Left colon (tissue), 2 donors: ENCODE measurements at regions not wholly inside any gene's neighbourhood (a gene's known extent, or its start where the extent isn't known, plus 50 kb on each side); places are given as distances from the start of the nearest gene placed in this dataset.
"Not testable (repeated sequence)": the region's sequence is repeated elsewhere in the genome, so short reads cannot be mapped to it uniquely, and the experiment has no call there.

ENCODE experiments used
- ATAC-seq: fragments of 200-7000 bp; cut with Tn5 transposase; one replicate; pipeline ENCODE4 v1.9.1; 2020; ENCODE audit warnings: mild to moderate bottlenecking, moderate library complexity
- DNase-seq, 2 donors: peaks; one replicate each; pipeline ENCODE4 v3.0.0-alpha.2; 2020
- intact Hi-C, 2 donors: fragments of 100-400 bp; cut with DNase I in 1 of 2; cut with micrococcal nuclease in 1 of 2; formaldehyde crosslinking; loops; one replicate each; pipeline versions ENCODE4 v1.11.2 to v1.14.0; 2022; cut with DNase I, micrococcal nuclease
- donor health status: DM: no; HTN: no; CAD: no.
- donor health status: DM: yes; HTN: yes; CAD: no.

DNA sequence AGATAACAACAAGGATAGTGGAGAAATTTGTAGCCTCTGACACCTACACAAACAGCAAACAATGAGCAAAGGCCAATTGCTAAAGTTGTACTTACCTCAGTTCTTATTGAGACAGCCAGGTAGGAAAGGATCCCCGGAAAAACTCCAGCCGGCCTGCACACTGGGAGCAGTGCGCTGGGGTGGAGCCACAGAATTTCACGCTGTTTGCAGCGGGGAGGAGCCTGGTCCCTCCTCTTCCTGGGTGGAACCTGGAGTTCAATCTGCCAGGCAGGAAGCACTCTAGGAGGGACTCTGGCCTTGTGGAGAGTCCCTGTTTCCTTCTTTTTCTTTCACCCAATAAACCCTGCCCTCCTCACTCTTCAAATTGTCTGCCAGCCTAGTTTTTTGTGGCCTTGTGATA, 382.6 kb upstream of the TGIF2LX start:
- intact Hi-C loops, DNase-seq: not testable (repeated sequence)

DNA sequence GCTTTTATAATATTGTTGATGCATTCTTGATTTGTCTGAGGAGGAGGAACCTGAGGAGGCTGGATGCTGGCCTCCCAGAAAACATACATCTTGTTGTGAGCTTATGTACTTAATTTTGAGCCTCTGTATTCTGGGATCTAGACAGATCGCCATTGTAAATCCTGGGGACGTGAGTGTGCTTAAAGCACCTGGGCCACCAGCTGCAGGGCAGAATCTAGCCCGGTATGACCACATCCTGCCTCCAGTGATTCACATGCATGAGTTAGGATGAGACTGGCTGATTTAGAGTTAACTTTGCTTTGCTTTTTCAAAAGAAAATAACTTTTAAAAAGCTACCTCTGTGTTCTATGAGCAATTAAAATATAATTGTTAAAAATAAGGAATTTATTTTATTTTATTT, 364.6 kb upstream of the TGIF2LX start:
- DNase-seq, intact Hi-C loops, ATAC-seq: not testable (repeated sequence)

More for the DNA sequence above, 382.6 kb upstream of the TGIF2LX start:
- ATAC-seq, result not testable (repeated sequence)

DNA sequence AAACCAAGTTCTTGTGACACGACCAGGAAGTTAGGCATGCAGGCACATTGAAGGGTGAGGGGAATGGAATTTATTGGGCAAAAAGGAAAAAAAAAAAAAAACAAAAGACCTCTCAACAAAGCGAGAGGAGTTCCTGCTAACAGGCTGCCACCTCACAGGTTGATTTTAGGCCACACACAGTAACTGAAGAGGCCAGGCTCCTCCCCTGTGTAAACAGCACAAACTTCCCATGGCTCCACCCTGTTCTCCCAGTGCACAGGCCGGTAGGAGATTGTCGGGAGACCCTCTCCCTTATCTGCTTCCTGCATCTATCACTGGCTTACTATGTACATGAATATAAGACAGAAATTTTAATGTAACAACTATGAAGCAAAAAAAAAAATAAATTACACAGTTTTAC, 359.6 kb upstream of the TGIF2LX start:
- ATAC-seq, intact Hi-C loops, DNase-seq: not testable (repeated sequence)

DNA sequence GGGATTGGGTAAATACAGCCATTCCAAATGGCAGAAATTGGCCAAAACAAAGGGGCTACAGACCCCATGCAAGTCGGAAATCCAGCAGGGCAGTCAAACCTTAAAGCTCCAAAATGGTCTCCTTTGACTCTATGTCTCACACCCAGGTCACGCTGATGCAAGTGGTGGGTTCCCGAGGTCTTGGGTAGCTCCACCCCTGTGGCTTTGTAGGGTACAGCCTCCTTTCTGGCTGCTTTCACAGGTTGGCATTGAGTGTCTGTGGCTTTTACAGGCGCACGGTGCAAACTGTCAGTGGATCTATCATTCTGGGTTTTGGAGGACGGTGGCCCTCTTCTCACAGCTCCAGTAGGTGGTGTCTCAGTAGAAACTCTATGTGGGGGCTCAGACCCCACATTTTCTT, 358.6 kb upstream of the TGIF2LX start:
- DNase-seq, ATAC-seq, intact Hi-C loops: not testable (repeated sequence)

DNA sequence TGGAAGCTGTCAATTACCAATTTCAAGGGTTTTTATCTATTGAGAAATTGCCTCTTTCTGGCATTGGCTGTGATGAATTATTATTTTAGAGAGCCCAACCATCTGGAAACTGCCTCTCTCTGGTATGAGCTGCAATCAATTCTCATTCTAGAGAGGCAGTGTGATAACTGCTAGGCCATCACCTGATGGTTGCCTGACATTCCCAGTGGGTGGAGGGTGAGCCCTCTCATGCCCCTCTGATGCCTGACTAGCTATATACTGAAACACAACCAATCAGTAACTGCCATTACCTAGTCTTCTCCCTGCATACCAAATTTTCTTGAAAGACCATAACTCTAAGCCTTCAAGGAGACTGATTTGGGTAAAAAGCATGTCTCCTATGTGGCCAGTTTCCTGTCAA, 353.9 kb upstream of the TGIF2LX start:
- intact Hi-C loops, ATAC-seq: not testable (repeated sequence)

DNA sequence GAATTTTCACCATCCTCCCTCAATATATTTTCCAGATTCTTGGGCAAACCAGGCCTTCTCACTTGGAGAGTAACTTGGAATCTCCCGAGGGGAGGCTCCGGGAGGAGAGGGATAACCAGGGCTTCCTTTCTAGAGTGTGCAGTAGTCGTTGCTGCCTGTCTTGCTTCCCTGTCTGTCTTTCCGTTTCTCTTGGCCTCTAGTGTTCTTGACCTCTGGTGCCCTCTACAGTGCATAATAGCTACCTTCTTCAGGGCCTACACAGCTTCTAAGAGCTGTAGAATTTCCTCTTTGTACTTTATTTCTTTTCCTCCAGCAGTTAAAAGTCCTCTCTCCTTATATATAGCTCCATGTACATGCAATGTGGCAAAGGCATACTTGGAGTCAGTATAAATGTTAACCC, 339.8 kb upstream of the TGIF2LX start:
- intact Hi-C loops, ATAC-seq, DNase-seq: not testable (repeated sequence)

More for the DNA sequence above, 353.9 kb upstream of the TGIF2LX start:
- not testable (repeated sequence) for DNase-seq

DNA sequence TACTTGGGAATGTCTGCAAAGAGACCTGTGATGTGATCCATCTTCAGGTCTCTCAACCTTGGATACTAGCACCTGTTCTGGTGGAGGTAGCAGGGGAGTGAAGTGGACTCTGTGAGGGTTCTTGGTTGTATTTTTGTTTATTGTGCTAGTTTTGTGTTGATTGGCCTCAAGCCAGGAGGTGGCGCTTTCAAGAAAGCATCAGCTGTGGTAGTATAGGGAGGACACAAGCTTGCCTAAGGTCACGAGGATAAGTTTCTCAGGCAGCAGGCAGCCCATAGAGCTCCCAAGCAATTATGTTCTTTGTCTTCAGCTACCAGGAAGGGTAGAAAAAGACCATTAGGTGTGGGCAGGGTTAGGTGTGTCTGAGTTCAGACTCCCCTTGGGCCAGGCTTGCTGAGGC, 289.9 kb upstream of the TGIF2LX start:
- ATAC-seq, DNase-seq, intact Hi-C loops: not testable (repeated sequence)

DNA sequence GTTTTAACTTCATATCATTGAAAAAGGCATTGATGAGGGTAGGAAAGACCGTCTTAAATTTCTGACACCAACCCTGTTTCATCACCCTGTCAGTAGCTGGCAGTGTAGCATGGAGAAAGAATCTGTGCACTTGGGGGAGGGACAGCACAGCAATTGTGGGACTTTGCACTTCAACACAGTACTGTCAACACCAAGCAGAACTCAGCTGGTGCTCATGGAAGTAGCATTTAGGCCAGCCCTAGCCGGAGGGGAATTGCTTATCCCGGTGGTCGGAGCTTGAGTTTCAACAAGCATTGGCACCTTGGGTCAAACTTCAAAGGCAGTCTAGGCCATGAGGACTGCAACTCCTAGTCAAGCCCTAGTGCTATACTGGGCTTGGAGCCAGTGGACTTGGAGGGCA, 285.8 kb upstream of the TGIF2LX start:
- DNase-seq, intact Hi-C loops, ATAC-seq: not testable (repeated sequence)

DNA sequence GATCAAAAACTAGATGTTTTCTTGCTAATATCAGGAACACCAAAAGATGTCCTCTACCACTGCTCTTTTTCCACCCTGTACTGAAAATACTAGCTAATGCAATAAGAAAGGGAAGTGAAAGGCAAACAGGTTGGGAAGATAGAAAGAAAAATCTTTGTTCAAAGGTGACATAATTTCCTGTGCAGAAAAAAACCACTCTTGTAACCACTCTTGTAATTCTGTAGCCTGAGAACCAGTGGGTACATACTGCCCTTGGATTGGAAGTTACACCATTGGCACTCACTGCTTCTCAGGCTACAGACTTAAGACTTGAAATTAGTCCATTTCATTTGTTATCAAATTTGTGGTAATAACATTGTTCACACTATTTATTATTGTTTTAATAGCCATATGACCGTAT, 263.0 kb upstream of the TGIF2LX start:
- ATAC-seq, intact Hi-C loops, DNase-seq: not testable (repeated sequence)

DNA sequence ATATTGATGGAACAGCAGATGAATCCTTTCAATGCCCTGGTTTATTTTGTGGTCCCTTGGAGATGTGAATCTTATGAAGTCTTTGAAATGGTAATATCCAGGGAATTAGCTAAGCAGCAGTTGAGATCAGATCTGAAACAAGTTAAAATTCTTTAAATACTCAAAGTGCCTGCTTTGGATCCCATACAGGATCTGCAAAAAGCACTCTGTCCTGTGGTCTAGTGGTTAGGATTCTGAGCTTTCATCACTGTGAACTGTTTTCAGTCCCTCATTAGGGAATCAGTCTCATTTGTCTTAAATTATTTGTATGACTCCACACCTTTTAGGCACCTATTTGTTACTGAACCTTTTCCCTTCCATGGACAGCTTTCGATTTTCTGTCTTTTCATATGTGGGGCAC, 215.2 kb upstream of the TGIF2LX start:
- DNase-seq, ATAC-seq, intact Hi-C loops: not testable (repeated sequence)

DNA sequence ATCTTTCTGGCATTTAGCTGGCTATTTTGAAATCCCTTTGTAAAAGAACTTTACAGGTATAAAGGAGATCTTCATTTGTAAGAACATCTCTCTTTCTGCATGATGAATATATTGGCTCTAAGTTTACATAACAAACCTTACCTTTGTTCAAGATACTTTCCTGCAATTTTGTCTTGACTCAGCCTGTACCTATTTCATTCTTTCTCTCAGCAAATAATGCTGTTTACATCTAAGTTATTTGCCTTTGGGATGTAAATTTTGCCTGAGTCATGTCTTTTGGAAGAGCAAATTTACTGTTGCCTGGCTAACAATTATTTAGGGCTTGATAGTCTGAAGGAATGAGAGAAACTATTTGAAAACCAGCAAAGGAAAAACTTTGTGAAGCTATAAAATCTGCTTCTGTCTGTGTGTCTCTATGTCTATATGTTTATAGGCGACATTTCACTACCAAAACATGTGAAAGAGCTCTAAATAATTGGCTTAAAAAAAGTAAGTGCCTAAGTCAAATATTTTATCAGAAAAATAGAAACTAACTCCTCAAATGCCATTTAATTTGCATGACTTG, 214.3 kb upstream of the TGIF2LX start:
- intact Hi-C loops, ATAC-seq, DNase-seq: not testable (repeated sequence)

DNA sequence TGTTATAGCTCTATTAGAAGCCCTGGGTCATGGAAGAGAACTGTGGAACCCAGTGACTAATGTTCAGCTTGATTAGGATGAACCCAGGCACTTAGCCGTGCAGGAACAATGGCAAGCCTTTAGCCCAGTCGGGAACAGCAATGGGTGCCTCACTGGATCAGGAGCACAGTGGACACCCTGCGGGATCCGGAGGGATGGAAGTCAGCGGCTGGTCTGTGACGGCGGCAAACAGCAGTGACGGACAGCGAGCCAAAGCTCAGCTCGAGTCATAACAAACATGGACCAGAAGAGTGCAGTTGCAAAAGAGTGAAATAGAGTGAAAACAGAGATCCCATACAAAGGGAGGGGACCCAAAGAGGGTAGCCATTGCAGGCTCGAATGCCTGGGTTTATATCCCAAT, 187.3 kb upstream of the TGIF2LX start:
- ATAC-seq, DNase-seq: not testable (repeated sequence)

DNA sequence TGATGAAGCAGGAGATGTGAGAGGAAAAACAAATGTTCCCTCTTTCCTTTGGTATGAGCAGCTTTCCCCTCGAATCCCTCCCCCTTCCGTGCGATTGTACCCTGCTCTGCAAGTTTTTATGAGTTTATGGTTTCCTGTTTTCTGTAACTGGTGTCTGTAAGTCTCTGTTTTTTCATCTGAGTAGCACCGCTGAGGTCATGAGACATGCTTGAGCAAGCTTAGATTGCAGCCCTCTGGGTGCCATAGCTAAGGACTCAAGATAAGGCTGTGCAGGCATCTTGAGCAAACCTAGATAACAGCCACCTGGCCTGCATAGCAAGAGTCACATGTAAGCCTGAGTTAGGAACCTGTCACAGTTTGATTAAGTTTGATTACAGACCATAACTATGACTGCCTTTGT, 165.2 kb upstream of the TGIF2LX start:
- ATAC-seq, intact Hi-C loops, DNase-seq: not testable (repeated sequence)

More for the DNA sequence above, 187.3 kb upstream of the TGIF2LX start:
- intact Hi-C loops, result not testable (repeated sequence)

DNA sequence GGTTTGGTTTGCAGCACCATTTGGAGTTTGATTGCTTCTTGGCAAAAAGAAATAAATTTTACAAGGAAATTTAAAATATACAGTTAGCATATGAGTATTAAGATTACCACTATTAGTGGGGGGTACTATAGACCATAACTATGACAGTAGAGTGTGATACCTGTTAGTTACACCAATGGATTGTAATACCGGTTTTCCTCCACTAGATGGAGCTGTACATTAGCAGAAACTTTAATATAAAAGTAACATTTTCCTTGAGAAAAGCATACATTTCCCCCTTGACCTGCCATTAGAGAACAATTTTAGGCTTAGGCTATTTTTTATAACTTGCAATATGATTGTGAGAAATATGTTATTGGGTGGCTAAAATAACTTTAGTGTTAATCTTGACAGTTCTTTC, 163.9 kb upstream of the TGIF2LX start:
- DNase-seq, ATAC-seq, intact Hi-C loops: not testable (repeated sequence)

DNA sequence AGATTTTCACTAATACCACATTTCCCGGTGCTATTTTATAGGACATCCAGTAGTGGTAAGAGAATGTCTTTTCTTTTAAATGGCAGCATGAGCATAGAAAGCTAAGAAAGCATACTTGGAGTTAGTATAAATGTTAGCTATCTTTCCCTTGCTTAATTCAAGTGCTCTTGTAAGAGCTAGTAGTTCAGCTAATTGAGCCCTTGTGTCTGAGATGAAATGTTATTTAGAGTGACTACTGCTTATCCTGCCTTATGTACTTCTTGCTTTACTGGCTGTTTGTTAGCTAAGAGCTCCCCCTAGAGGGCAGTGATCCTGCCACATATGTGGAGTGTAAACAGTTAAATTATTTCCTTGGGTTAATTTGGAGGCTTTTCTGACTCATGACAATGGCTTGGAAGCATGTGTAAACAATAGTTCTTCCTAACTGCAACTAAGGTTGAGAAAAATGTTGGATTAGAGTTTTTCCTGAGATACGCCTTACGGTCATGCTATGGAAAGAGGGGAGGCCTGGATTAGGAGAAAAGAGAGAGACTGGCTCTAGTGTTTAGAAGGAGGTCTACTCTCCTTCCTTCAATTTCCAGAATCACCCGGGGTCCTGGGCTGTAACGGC, 162.5 kb upstream of the TGIF2LX start:
- intact Hi-C loops, DNase-seq, ATAC-seq: not testable (repeated sequence)

DNA sequence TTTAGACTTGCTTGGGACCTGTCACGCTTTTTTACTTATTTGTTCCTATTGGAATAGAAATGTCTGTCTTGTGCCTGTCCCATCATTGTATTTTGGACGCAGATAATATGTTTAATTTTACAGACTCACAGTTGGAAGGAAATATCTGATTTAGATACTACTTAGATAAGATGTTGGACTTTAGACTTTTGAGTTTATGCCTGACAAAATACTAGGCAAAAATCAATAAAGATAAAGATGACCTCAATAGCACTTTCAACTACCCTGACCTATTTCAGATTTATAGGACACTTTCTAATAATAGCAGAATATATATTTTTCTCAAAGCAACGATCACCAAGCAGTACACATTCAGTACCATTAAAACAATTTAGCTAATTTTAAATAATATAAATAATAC, 150.1 kb upstream of the TGIF2LX start:
- intact Hi-C loops, DNase-seq, ATAC-seq: not testable (repeated sequence)

DNA sequence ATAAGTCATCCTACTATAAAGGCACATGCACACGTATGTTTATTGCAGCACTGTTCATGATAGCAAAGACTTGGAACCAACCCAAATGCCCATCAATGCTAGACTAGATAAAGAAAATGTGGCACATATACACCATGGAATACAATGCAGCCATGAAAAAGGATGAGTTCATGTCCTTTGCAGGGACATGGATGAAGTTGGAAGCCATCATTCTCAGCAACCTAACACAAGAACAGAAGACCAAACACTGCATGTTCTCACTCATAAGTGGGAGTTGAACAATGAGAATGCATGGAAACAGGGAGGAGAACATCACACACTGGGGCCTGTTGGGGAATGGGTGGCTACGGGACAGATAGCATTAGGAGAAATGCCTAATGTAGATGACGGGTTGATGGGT, 110.3 kb upstream of the TGIF2LX start:
- ATAC-seq, intact Hi-C loops, DNase-seq: not testable (repeated sequence)

DNA sequence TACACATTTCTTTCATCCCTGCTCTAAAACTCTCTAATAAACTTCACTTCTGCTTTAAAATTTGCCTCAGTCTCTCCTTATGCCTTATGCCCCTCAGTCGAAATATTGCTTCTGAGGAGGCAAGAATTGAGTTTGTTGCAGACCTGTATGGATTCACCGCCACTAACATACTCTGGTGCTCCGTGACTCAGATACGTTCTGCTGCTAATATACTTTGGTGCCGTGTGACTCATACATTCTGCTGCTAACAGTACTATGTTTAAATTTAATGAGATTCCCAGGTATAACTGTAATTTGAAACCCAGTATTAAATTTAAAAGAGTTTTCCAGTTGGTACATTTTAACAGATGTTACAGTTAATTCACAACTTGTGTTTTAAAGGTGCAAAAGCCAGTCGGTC, 82.0 kb upstream of the TGIF2LX start:
- ATAC-seq, DNase-seq, intact Hi-C loops: not testable (repeated sequence)

DNA sequence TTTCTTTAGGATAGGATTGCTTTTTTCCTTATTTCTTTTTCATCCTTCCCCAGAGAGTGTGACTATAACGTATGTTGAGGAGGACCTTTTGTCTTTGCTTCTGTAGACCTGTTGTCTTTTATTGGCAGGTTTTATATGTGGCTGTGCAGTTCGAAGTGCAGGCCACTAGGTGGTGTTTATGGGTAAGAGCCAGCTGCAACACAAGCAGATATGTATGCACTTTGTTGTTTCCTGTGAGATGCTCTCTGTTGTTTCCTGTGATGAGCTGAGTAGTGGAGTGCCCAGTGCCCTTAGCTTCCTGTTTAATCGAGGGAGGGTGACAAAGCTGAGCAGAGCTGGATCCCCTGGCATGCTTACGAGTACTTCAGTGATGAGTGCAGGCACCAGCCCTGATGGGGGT, 50.0 kb upstream of the TGIF2LX start:
- peak in 1 of 2 donors; percentile 6 for DNase-seq
- intact Hi-C loops, ATAC-seq: not testable (repeated sequence)
